NCI-H2107 (cell line): ENCODE measurements at regions not wholly inside any gene's neighbourhood (a gene's known extent, or its start where the extent isn't known, plus 50 kb on each side); places are given as distances from the start of the nearest gene placed in this dataset.

Experiments
- DNase-seq: peaks from one replicate; lab custom pipeline; 2025; lab: John Stamatoyannopoulos, UW

DNA sequence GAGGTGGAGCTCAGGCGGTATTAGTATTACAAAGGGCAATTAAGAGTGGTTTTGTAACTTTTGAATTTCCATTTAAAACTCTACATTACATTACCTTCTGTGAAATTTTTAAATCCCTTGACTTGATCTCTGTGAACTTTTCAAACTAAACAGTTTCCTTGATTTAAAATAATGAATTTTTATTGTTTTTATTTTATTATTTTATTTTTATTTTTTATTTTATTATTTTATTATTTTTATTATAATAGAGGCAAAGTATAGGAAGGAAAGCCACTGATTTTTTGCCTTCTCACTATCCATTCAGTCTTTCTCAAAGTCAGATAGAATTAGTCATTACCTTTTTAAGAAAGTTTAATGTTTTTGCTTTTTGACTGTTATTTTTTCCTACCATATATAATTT is 1248.1 kb upstream of the SLC10A2 start:
- no peak for DNase-seq

DNA sequence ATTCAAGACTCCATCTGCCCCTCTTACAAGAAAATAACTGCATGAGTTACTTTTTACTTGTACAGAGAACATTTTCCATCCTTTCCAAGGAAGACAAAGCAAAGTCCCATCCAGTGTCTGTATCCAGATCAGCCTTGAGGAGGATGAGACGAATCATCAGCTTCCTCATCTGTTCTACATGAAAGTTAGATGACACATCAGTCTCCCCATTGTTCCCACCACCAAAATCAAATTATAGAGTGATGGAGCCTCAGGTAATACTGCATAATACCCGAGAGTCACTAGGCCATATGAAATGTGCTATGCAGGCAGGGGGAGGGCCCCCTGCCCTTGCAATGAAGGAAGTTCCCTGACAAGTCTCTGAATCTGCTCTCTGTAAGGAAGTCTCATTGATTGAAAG is 1244.6 kb upstream of the SLC10A2 start:
- no peak for DNase-seq

DNA sequence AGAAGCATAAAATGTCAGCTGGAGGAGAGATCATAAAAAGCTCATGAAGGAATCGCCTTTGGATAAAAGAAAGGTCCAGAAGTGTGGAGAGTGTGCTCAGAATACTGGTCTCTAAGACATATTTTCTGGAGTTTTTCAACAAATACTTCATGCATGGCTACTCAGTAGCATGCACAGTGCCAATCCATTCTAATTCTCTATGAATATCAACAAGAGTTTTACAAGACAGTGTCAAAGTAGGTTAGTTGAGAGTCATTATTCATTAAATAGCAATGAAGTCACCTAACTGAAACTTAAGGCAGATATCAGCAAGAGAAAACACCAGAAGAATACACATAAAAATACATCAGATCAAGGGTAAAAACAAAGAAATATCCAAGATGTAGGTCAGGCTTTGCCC is 1243.2 kb upstream of the SLC10A2 start:
- no peak for DNase-seq

DNA sequence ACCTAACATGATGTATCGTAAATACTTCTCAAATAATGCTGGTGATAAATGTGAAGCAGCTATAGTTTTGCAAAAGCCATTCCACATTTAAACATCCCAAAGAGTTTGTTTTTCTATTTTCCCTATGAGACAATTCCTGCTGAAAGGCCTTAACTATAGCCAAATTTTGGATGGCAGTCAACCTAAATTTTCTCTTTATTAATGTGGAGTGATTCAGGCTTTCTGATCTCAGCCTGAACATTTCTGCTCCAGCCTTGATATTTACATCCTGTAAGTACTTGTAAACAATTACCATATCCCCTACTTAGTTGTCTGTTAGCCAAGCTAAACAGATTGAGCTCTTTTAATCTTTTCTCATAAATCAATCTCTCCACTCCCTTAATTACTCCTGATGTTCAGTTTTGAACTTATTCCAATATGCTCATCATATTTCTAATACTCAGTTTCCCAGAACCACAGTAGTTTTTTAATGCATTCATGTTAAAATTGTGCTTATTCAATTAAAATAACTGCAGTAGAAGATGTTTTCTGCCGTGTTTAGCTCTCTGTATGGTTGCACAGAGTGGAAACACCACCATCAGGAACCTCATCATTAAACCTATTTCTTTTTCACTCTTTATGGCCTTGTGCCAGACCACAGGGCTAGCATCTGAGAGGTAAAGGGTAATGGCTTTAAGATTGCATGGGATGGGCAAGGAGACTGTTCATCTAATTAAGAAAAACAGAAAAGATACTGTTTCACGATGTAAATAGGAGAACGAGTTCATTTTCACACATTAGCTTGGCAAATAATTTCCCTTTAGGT is 1235.2 kb upstream of the SLC10A2 start:
- no peak for DNase-seq

DNA sequence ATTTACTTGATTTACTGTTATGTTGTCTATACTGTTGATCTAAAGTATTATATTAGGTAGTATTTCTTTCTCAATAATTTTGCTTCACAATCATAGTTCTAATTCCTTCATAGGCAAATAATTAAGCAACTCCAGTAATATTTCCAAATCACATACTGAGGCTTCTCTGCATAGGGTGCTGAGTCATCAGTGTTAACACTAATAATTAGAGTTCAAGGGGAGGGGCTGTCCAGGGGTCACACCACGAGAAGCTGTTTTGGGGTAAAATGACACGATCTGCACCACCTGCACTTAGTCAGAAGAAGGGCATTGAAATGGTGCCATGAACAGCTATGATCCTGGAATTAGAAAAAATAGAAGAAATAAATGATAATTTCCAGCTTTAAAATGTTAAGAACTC is 1230.9 kb upstream of the SLC10A2 start:
- no peak for DNase-seq

DNA sequence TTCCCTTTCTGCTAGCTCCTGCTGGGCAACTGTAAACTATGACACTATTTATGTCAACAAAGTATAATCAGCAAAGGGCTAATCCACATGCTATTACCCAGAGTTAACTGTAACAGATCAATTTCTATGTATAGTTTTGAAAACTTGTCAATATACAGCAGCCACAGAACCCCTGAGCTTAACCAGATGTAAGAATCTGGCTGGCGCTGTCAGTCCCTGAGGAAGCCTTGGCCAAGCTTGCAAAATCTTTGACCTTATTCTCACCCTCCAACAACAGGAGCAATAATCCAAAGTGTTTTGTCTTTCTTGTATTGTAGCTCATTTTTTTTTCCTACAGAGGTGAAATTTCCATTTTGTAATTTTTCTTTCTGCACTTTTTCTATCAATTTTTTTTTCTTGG is 1230.1 kb upstream of the SLC10A2 start:
- DNase-seq = no peak

DNA sequence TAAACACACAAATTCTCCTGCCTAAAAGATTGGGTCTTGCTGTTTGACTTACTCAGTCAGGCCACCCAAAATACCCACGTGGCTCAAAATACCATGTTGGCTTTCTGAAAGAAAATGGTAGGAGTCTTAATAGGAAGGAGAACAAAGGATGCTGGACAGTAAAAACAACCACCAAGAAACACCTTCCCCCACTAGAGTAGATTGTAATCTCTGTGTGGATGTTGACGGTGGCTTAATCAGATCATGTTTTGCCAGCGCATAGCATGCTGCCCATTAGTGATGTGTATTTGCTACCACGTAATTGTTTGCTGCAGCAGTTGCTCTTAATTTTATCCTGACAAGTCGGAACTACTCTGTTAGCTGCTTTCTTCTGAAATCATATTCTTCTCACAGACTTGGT is 1229.3 kb upstream of the SLC10A2 start:
- no peak for DNase-seq

DNA sequence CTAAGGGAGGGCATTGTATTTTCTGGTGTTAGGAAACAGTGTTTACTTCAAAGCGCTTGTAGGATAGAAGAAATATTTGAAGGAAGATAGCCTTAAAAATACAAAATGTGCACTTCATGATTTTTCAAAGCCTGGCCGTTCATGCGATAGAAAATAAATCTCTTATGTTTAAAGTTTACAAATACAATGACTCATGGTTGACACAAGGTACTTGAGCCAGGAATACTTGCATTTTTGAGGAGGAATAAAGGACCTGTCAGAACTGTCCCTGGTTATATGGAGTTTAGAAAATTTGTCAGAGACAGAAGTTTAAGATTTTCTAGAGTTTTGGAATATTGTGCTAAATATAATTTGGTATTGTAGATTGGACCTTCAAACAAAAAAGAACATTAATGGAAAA is 1223.2 kb upstream of the SLC10A2 start:
- DNase-seq = no peak

DNA sequence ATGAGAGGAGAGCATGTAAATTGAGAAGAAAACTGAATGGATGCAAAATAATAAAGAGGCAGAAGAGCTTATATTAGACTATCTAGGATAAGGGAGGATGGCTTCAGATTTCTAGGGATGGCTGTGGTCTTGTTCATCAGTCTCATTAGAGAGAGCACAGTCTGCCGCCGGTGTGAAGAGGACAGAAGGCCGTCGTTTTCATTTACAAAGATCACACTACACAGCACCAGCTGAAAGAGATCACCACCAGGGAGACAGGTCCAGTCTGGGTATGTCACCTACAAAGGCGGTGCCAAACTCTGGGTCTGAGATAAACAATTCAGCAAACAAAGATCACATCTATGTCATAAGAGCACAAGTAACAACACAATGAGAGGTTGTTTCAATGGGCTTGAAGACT is 1222.3 kb upstream of the SLC10A2 start:
- DNase-seq = no peak

DNA sequence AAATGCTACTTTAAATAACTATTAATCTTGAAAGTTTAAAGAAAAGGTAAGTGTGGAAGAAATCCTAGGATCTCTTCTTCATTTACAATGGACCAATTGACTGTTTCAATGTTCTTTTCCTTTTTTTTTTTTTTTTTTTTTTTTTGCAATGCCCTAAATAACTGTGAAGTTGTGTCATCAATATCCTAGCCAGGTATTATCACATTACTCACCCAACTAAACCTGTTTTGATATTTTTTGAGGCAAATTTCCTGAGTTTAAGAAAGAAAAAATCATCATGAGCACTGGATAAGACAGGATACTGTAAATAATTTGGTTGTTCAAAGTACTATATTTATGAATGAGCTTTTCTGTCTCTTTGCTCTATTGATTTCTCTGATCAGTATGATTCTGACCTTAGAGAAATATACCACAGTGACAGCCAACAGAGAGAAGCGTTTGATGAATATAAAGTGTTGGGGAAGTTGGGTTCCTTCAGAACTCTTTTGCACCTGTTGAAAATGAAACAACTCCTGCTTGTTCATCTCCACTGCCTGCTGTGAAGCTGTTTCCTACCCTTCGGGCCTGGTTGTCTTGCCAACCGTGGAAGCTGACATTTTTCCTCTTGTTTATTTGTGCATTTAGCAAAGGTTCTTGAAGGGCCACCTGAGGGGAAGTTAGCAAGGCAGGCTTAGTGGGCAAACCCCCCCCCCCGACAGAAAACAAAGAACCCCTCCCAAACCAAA is 1220.5 kb upstream of the SLC10A2 start:
- no peak for DNase-seq

DNA sequence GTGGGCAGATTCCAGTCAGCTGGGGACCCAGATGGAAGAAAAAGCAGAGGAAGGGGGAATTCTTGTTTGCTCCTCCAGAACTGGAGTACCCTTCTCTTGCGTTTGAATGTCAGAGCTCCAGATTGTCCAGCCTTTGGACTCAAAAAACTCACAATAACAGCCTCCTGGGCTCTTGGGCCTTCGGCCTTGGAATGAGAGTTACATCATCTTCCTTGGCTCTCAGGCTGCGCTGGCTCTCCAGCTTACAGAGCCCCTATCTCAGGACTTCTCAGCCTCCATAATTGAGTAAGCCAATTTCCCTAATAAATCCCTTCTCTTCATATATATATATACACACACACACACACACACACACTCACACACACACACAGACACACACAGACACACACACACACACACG is 1215.7 kb upstream of the SLC10A2 start:
- DNase-seq = no peak

DNA sequence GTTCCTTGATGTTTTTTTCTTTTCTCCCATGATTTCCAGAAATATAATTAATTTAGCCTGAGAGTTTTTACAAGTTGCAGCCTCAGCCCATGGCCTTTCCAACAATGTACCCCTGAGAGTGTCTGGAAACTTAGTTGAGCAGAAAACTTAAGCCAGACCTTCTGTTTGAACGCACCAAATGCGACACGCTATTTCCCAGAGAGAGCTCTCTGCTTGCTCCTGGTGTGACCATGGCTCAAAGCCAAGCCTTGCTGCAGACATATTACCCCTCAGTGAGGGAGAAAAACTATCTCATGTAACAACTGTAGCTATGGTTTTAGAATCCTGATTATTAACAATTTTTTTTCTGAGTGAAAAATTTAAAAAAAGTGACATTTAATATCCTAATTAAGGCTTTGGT is 1204.5 kb upstream of the SLC10A2 start:
- no peak for DNase-seq

DNA sequence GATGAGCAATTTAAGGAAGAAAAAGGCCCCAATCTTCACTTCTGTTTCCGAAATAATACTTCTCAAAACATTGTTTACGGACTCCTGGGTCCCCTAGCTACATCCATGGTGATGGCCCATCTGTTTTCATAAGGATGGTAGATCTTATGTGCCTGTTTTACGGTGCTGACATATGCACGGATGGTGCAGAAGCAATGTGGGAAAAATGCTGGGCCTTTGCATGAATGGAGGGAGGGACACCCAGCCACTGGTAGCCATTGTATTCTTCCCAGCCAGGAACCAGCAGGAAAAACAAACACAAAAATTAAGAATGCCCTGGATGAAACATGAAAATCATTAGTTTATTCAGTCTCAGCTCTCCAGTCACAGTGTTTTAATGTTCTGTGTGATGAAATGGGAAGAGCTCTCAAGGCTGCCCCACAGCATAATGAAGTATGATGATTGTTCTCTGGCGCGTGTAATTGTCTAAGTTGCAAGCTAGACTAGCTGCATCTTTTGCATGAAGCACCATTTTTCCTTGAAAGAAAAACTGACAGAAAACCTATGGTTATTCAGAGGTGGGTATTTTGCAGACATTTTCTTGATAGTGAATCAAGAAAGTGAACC is 1201.1 kb upstream of the SLC10A2 start:
- no peak for DNase-seq

DNA sequence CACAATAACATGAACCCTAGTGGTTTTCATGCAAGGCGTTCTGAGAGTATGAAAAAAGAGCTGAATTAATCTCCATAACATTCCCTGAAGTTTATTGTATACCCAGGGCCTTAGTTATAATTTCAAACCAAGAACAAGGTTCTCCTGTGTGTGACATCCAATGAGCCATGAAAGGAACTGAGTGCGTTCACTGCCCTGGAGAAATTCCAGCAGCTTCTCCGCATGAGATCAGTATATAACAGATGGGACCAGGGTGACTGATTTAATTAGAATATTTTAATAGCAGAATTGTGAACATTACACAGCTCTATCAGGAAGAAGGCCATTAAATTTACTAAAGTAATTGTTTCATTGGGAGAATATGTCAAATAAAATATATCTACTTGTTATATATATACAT is 1190.5 kb upstream of the SLC10A2 start:
- no peak for DNase-seq

DNA sequence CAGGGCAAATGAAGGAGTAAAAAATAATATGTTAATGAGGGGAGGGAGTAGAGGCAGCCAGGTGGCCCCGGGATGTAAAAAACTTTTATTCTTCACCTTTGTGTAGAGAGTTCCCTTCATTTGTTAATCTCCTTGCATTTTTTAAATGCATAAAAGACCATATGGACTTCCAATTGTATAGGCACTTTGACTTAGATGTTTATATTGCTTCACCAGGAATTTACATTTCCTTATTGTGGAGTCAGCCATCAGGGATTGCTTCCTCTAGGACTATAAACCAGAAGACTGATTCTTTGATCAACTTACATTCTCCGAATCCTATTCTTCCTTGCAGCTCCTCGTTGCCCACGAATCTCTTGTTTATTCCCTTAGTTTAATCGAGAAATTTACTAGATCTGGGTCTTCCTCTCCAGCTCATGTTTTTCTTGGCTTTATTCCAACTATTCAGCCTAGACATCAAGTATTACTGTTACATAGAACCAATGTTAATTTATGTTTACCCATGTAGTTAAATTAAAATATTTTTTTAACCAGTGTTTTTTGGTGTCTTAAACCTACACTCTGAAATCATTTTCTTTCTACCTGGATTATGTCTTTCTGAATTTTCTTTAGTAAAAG is 1187.0 kb upstream of the SLC10A2 start:
- no peak for DNase-seq

DNA sequence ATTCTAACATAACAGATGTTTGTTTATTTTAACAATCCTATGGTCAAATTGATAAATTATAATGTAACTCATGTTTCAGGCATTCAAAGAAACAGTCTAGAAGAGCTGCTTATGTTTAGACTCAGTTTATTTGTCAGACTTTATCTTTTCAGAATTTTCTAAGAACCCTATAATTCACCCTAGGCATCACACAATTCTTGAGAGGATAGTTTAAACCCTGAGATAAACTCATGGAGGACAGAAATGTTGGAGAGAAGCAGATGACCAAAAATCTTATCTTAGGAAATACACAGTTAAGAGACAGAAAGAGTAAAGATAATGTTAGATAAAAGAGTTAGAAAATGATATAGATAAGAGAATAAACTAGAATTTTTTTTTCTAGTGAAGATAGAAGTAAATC is 1185.7 kb upstream of the SLC10A2 start:
- no peak for DNase-seq

DNA sequence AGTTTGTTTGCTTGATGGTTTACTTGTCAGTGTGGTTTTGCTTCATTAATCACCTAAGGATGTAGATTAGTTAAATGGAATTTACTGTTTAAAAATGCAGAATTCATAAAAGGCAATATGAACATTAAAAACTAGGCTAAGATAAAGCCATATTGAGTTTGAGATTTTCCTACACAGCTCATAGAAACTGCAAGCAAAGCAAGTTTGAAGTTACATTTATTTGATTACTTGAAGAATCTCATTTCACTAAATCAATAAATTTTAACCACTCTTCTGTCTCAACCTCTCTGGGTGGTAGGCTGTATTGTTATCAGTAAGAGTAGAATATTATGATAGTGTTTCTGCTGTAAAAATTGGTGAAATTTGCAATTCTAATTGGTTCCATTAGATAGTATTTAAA is 1180.7 kb upstream of the SLC10A2 start:
- DNase-seq = no peak

DNA sequence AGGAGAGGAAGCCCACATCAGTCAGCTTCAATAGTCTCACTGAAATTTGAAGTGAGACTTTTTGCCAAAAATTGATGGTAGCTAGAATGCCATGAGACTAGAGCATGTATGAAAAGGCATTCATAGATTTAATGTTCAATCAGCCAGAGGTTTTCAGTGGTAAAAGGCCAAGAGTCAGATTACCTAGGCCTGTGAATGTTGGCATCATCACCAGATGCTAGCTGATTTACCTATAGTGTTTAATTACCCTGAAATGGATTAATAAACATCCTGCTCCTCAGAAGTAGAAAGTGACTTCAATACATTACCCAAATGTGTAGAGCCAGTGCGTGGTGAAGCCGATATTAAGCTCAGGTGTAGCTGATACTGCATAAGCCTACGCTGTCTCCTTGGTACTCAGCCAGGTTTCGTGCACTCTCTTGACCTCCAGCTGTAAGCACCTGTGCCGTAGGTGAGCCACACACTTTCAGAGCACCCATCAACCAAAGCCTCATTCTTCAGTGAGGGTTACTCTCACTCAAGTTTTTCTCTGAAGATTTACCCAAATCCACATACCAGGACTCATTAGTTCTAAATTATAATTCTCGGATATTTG is 1140.3 kb upstream of the SLC10A2 start:
- DNase-seq = no peak

DNA sequence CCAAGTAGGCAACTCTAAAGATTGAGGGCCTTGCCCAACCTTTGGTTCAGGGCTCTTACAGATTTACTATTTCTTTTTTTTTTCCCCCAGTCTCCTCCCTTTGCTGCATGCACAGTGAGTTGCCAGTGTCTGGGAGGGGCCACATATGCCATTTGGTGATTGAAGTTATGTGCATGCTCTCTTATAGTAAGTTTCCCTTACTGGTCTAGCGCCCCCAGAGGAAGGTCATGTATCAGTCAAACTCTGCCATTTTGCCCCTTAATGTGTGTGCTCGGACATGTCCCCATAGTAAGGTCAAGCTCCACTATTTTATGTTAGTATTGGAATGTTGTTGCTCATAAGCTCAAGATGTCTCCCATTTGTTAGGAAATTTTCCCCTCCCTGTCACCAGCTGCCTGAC is 1138.0 kb upstream of the SLC10A2 start:
- DNase-seq = no peak

DNA sequence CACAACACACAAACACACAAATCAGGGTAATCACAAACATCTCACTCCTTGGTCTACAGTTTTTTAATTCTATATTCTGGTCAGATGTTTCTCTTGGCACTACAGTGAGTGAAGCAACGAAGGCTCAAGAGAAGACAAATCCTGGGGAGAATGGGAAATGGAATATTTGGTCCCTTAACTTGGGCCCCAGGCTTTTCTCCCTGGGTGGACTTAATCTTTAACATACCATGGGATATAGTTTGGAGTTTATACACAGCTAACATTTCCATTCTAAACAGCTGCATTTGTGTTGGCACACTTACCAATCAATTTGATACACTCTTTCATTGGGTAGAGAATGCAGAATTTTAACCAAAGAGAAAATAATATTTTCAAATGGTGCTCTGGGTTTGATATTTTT is 1132.6 kb upstream of the SLC10A2 start:
- DNase-seq = no peak

DNA sequence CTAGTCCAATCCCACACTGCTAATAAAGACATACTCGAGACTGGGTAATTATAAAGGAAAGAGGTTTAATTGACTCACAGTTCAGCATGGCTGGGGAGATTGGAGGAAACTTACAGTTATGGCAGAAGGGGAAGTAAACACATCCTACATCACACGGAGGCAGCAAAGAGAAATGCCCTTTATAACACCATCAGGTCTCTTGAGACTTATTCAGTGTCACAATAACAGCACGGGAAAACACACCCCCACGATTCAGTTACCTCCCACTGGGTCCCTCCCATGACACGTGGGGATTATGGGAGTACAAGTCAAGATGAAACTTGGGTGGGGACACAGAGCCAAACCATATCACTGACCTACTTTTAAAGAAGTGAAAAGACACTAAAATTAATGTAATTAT is 1130.4 kb upstream of the SLC10A2 start:
- no peak for DNase-seq

DNA sequence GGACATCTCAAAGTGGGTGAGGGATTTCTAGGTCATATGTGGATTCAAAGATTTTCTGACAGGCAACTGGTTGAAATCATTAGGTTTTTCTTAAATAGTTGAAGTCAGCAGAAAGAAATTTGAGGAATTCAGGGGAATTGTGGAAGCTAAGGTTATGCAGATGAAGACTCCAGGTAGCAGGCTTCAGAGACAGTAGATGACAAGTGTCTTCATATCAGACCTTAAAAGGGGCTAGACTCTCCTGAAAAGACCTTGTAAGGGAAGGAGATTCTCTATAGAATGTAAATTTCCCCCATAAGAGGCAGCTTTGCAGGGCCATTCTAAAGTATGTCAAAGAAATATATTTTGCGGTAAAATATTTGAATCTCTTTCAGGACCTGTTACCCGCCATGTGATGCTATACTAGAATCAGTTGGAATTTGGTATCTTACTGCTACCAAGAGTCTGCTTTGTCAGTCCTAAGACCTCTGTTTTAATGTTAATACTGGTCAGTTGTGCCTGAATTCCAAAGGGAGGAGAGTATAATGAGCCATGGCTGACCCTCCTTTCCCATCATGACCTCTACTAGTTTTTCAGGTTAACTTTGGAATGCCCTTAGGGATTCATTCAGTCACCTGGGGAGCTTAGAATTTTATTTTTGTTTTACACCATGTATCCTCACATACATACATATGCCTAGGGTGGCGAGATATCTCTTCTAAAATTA is 1115.5 kb upstream of the SLC10A2 start:
- DNase-seq = no peak
